ENCODE measurements at regions not wholly inside any gene's neighbourhood (a gene's known extent, or its start where the extent isn't known, plus 50 kb on each side); places are given as distances from the start of the nearest gene placed in this dataset.
"Not testable (repeated sequence)": the region's sequence is repeated elsewhere in the genome, so short reads cannot be mapped to it uniquely, and the experiment has no call there.

- DNase-seq (ENCODE audit: low read depth in 2 of 2), result no peak
These were observed 512.4 kb upstream of the CHD1 start for GRCh38 chr5:99441235-99441634.

- DNase-seq (ENCODE audit: low read depth in 2 of 2), result no peak
These were observed 509.8 kb upstream of the CHD1 start for GRCh38 chr5:99438619-99439018.

DNA sequence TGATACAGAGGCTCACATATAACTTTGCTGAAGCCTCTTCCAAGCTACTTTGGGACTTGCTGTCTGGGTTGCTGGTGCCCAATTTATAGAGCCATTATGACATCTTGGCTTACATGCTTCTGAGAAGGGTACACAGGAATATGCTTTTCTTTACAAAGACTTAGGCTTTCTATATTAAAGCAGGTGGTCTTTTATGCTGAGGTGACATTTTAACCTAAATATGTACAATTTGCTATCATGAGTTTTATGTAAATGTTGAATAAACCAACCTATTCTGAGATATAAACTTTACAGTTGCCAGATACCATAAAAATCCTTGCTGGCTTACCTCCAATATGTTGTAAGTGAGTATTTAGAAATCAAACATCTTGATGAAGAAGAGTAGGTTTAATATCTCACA lies 509.2 kb upstream of the CHD1 start:
- DNase-seq (ENCODE audit: low read depth in 2 of 2), result no peak

GRCh38 chr5:99423396-99423795 lies 494.6 kb upstream of the CHD1 start:
- DNase-seq (ENCODE audit: low read depth in 2 of 2), result not testable (repeated sequence)

DNA sequence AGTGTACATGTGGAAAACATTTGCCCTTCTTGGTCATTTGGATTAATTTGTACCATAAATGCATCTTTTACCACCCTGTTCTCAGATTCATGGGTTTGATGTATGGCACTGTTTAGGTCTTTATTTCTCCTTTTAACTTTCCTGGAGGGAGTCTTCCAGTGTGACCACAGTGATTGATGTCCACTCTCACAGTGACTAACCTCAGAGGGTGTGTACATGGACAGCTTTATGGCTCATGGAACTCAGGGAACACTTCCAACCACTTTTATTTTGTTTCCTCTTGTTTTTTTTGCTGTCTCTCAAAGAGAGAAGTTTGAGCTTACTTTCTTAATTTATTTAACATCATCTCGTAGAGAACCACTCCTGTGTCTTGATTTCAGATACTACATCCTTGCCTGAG lies 489.8 kb upstream of the CHD1 start:
- DNase-seq (ENCODE audit: low read depth in 2 of 2), result not testable (repeated sequence)

- not testable (repeated sequence) for DNase-seq (ENCODE audit: low read depth in 2 of 2)
These were observed 481.6 kb upstream of the CHD1 start for GRCh38 chr5:99410386-99410785.

DNA sequence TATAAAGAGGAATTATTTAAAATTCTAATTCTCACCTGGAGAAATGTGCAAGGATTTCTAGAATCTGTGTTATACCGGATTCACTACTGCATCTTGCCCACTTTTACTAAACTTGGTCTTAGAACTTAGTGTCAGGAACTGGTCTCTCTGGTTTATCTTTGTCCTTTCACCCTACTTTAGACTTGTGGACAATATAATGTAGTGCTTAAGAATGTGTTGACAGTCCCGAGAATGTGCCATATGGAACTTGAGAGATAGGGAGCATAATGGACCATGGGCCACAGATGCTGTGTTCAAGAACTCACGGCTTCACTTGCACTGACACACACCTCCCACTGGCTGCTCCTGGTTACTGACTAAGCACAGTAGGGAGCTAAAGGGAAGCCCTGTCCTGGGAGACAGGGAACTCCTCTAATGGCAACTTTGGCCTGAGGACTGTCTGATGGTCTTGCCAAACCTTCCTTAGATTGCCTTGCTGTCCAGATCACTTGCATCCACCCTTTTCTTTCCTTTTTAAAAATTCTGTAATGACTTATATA lies 476.0 kb upstream of the CHD1 start:
- not testable (repeated sequence) for DNase-seq (ENCODE audit: low read depth in 2 of 2)

DNA sequence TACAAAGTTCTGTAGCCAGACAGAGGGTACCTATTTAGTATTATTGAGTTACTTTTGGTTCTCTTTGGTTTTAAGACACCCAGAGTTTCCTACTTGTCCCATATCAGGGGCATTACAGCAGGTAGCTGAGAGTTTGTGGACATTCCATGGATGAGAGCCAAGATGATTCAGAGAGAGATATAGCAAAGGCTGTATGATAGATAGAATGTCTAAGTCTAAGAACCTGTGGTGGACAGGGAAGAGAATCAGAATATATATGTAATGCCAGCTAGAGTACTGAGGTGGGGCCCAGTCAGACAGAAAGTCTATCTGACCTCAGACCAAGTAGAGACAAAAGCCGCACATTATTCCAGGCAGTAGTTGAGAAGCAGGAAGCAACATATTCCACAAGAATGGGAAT lies 471.8 kb upstream of the CHD1 start:
- DNase-seq (ENCODE audit: low read depth in 2 of 2), result not testable (repeated sequence)

- DNase-seq (ENCODE audit: low read depth in 2 of 2), result no peak
These were observed 470.2 kb upstream of the CHD1 start for GRCh38 chr5:99398976-99399375.

DNA sequence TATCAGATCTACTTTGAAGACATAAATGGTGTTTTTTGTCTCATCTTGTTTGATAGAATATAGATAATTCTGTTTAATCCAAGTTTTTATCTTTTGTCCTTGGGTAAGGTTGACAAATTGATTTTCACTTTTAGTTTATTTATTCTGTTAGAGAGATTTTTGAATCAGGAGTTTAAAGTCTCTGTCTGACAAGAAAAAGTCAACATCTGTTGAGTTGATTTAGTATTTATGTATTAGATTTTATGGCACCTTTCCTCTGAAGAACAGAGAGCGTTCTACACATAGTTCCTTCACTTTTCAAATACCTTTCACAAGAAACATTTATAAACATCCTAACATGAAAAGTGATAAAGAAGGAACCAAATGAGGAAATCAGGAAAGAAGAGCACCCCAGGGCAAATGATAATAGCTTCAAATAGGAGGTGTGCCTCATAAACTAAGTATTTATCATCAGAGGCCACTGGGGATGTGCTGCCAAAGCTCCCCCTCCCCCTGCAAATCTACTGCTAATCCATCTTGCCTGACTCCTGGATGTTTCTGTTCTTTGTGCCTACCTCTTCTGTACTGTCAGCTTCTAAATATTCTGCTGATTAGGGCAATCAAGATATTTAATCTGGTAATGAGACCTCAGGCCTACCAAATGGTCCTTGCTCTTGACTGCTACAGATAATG lies 457.7 kb upstream of the CHD1 start:
- DNase-seq (ENCODE audit: low read depth in 2 of 2), result no peak

DNA sequence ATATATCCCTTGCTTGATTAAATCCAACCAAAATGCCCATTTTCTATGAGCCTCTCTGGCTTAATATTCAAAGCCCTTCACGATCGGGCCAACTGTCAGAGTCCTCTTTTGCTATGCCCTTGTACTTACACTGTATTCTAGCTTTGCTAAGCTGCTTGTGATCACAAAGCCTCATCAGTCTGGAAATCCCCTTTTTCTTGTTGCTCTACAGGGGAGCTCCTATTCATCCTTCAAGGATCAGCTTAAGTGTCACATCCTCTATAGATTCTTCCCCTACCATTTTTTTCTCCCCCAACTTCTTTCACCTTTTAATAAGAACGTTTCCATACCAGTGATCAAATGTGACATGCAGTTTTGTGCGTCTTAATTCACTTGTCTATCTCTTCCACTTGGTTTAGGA lies 450.4 kb upstream of the CHD1 start:
- DNase-seq (ENCODE audit: low read depth in 2 of 2), result no peak

DNA sequence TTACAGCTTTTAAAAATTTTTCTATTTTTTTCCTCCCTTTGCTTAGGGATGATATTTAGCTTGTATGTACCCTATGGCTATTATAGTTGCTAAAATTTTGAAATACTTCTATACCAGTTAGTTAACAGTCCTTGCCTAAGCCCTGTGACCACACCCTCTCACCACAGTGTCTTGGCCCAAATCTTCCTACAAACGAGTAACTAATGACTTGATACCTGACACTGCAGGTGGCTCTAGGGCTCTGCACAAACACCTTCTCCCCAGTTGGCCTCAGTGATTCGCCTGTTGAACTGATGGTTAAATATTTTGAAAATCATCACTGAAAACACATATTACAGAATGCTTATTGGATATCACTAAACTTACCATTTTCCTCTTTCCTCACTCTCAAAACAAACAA lies 449.6 kb upstream of the CHD1 start:
- no peak for DNase-seq (ENCODE audit: low read depth in 2 of 2)

- DNase-seq (ENCODE audit: low read depth in 2 of 2), result no peak
These were observed 441.2 kb upstream of the CHD1 start for GRCh38 chr5:99369797-99370593.

DNA sequence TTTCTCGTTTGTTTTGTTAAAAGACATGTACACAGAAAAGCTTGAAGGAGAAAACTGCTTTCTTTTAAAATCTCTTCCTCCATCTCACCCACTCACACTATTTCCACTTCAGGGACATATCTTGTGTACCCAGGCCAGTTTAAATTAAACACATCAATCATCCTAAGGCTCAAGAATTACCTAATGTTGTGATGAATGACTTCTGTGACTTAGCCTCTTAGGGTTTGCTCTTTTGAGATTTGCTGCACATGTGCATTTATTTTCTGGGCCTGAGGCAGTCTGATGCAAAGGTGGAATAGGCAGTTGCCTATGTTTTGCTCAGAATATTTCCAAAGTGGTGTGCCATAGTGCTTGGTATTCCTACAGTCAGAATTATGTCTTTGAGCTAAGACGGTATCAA lies 439.9 kb upstream of the CHD1 start:
- no peak for DNase-seq (ENCODE audit: low read depth in 2 of 2)

DNA sequence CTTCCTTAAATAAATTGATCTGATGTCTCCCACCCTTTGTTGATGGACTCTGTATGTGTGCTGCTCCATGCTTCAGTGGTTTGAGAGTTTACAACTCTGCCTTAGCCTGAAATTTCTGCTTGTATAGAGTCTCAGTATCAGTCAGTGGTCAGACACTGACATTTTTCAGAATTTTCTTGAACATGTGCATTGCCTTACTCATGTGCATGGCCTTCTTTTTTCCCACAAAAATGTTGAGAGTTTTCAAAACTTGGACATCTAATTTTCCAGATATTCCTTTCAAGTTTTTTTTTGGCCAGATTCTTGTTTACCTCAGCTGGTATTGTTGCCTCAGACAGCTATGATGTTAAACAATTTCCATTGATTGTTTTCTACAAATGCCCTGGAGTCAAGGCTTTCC lies 427.1 kb upstream of the CHD1 start:
- DNase-seq (ENCODE audit: low read depth in 2 of 2), result no peak

GRCh38 chr5:99349787-99350186 lies 421.0 kb upstream of the CHD1 start:
- no peak for DNase-seq (ENCODE audit: low read depth in 2 of 2)

GRCh38 chr5:99348597-99348996 lies 419.8 kb upstream of the CHD1 start:
- DNase-seq (ENCODE audit: low read depth in 2 of 2), result no peak

DNA sequence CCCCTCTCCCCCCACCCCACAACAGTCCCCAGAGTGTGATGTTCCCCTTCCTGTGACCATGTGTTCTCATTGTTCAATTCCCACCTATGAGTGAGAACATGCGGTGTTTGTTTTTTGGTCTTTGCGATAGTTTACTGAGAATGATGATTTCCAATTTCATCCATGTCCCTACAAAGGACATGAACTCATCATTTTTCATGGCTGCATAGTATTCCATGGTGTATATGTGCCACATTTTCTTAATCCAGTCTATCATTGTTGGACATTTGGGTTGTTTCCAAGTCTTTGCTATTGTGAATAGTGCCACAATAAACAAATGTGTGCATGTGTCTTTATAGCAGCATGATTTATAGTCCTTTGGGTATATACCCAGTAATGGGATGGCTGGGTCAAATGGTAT lies 411.0 kb upstream of the CHD1 start:
- not testable (repeated sequence) for DNase-seq (ENCODE audit: low read depth in 2 of 2)

GRCh38 chr5:99334936-99335335 lies 406.1 kb upstream of the CHD1 start:
- no peak for DNase-seq (ENCODE audit: low read depth in 2 of 2)

GRCh38 chr5:99331061-99331460 lies 402.3 kb upstream of the CHD1 start:
- DNase-seq (ENCODE audit: low read depth in 2 of 2), result no peak

DNA sequence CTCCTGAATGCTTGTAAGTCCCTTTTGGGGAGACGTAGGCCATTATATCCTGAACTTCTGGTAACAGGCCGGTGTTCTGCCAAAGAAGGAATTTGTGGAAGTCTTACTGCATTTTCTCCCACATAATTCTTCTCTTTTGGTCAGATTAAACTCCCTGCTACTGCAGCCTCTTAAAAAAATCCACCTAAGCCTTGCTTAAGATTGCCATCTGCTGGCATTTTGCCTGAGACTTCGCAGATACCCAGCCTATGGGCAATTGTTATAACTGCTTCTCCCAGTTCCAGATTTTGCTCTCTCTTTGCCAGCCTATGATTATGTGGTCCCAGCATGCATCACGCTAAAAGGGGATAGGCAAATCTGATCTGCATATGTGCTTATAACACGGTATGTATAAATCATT lies 391.6 kb upstream of the CHD1 start:
- DNase-seq (ENCODE audit: low read depth in 2 of 2), result no peak

GRCh38 chr5:99317136-99317535 lies 388.3 kb upstream of the CHD1 start:
- DNase-seq (ENCODE audit: low read depth in 2 of 2), result no peak

GRCh38 chr5:99316484-99316883 lies 387.7 kb upstream of the CHD1 start:
- DNase-seq (ENCODE audit: low read depth in 2 of 2), result no peak

Data from stimulated activated CD8-positive, alpha-beta memory T cell treated with anti-CD3 and anti-CD28 coated beads, Interleukin-15, amount 100 ng/mL, for 4 hours (primary cell).